ENCODE measurements at regions not wholly inside any gene's neighbourhood (a gene's known extent, or its start where the extent isn't known, plus 50 kb on each side); places are given as distances from the start of the nearest gene placed in this dataset.
"Not testable (repeated sequence)": the region's sequence is repeated elsewhere in the genome, so short reads cannot be mapped to it uniquely, and the experiment has no call there.

DNA sequence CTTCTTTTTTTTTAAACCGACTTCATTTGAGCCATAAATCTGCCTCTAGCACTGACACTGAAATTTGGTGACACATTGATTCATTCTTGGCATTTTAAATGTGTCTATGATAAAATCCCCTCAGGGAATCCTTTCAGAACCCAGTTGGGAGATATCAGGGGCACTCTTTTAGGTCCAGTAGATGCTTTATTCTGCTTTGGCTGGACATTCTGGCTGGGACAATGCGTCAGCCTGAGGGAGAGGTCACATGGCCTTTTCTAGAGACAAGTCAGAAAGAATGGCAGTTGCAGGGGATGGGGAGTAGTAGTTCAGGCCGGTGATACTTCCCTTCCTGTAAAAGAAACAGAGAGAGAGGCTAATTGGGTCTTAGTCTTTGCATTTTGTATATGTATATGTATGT, 63.1 kb downstream of the TRIM43 start:
- DNase-seq: not testable (repeated sequence)

GRCh38 chr2:95656553-95656952, 64.8 kb downstream of the TRIM43 start:
- not testable (repeated sequence) for DNase-seq

GRCh38 chr2:95657937-95658336, 66.1 kb downstream of the TRIM43 start:
- not testable (repeated sequence) for DNase-seq

- not testable (repeated sequence) for DNase-seq
Measured at GRCh38 chr2:95660766-95661562, 69.2 kb downstream of the TRIM43 start.

DNA sequence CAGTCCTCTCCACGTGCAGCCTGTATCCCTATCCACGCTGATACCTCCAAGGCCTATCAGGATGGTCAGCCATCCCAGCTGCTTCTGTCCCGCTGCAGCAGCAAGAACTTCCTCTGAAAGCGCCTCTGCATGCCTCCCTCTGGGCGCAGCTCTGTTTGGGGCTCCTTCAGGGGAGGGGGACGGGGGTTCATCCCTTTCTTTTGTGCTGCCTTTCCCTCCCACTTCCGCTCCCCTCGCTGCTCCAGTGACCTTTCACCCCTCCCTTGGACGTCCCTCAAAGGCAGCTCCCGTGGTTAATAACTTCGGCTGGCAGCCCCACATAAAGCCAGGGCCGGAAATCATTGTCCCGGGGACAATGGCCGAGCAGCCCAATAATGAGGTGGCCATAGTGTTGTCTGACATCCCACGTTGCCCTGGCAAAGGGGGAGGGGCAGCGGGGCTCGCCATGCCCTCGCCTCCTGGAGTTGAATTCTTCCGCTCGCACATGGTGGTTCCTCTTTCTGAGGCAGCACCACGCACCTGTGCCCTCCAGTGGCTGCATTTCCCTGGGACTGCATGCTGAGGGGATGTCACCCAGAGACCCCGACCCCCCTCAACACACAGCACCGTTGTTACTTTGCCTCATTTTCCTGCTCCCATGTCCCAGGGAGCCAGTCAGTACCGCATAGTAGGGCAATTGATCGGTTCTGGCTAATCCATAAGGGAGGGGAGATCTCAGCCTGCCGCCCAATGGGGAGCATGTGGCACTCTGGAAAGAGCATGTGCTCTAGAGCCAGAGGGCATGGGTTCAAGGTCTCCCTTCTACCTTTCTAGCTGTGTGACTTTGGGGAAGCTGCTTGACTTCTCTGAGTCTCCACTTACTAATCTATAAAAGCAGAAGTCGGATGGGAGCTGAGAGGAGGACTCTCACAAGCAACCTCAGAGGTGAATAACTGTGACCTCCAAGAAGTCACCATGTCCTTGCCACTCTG, 72.0 kb downstream of the TRIM43 start:
- not testable (repeated sequence) for DNase-seq

DNA sequence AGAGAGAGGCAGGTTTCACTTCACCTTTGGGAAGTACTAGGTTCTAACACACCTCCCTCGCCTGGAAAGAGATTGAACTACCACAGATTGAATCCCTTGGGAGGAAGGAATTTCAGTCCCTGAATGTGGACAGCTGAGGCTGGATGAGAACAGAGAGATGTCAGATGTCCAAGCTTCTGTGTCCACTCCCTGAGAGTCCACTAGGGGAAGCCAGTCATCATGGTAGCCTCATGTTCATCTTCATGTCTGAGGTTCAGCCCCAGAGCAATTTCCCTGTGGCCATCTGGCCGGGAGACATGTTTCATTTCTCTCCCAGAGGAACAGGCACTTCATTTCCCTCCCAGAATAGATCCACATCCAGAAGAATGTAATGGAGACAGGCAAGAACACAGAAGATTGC, 74.8 kb downstream of the TRIM43 start:
- not testable (repeated sequence) for DNase-seq

DNA sequence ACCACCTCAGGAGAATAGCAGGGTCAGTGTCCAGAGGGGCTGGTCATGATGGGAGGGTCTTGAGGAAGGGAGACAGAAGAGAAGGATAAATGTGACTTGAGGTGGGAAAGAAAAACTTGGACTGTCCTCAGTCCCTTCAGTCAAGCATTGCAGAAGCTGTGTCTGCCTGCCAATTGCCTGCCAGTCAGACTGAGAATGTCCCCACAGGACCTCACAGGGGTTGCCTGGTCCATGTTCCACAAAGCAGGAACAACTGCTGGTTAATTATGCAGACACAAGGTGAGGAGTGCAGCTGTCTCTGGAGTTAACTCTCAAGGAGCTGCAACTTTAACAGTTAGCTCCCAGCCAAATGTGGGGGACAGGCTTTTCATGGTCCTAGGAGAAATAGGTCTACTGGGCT, 75.7 kb downstream of the TRIM43 start:
- no peak for DNase-seq

DNA sequence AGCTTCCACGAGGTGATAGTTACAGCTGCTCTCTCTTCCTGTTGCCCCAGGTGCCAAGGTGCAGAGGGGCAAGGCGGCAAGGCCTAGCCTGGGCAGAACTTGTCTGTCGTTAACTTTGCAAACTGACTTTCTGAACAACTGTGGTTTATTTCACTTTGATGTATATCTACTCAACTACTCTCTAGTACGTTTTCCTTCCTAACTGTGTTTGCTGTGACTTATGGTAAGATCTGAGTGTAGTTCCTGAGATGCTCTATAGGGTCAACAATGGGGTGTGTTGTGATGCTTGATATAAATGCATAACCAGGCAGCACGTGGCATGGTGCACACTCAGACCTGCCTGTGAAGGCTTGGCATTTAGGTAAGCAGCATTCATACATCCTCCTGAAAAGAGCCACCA, 77.1 kb downstream of the TRIM43 start:
- DNase-seq: not testable (repeated sequence)

DNA sequence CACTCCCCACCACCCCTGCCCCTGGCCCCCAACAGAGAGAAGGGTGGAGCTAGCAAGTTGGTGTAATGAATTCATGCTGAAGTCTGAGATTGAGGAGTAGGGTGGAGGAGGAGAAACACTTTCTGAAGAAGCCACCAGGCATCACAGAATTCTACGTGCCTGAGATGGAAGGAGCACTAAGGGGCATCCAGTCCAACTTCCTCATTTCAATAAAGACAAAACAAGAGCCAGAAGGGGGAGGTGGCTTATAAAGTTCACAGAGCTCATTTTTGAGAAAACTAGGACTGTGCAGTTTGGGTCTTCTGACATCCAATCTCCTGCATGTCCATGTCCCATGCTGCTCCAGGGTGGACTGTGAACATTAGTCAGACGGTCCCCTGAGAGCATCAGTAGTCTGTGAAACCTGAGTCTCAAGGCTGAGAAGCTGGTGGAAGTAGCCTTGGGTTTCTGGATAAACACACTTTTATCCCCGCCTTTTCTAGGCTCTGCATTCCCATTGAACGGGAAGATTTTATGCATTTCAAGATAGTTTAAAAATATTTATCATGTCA, 77.7 kb downstream of the TRIM43 start:
- no peak for DNase-seq

DNA sequence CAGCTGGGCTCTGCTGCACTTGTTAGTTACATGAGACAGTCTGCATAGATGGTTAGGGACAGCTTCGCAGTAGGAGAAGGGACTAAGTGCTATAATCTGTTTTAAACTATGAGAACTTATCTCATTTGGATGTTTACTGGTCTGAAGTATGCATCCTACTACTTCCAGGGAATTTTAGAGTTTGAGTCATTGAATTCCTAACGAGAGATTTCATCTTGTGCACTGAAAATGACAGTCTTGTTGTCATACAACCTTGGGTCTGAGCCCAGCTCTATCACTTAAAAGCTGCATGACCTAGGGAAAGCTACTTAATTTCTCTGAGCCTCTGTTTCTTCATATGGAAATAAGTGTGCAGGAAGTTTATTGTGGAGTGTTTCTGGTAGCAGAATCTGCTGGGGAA, 78.4 kb downstream of the TRIM43 start:
- no peak for DNase-seq

DNA sequence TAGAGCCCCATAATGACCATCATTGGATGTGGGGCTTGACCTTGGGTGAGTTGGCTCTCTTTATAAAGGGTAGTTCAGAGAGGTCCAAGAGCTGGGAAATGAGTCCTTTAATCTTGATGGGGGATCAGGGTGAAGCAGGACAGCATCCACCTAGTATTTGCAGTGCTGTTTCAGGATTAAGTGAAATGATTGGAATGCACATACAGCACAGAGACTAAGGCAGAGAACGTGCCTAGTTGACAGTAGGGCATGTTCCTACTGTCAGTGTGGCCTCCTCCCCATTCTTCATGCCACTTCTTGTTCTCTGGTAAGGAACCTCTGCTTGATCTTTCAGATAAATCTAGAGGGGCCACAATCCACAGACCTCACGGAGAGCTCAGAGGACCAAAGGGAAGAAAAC, 78.9 kb downstream of the TRIM43 start:
- no peak for DNase-seq

GRCh38 chr2:95671171-95671570, 79.4 kb downstream of the TRIM43 start:
- not testable (repeated sequence) for DNase-seq

DNA sequence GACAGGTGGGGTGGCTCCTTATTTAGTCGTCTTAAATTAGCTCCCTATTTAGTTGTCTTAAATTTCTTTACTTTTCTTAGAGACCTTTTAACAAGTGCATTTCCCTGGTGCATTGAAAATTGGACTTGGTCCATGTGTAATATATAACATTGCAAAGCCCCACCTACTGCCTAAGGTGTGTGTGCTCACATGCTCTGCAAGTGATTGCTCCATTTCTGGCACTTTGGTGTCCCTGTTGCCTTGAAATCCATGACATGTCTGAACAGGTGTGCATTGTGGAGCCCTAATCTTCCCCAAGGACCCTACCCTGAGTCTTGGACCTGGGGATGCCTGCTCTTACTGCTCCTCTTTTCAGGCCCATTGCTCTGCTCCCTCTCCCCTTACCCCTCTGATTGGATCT, 80.2 kb downstream of the TRIM43 start:
- DNase-seq: not testable (repeated sequence)

- DNase-seq: not testable (repeated sequence)
Measured at GRCh38 chr2:95672500-95672899, 80.7 kb downstream of the TRIM43 start.

DNA sequence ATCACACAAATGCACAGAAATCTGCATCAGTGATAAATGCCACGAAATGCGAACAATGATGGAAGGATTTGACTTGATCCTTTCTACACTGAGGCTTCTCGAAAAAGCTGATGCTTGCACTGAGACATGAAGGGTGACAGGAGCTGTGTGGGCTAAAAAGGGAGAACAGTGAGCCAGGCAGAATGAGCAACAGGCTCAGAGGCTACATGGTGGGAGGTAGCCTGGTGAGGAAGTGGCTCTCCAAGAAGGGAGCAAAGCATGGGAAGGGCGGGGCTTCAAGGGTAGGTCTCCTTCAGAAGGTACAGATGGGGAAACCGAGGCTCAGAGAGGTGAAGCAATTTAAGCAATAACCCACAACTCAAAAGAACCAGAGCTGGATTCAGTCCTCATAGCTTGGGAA, 82.4 kb downstream of the TRIM43 start:
- no peak for DNase-seq

- DNase-seq: not testable (repeated sequence)
Measured at GRCh38 chr2:95676573-95676972, 84.8 kb downstream of the TRIM43 start.

- DNase-seq: no peak
Measured at GRCh38 chr2:95677346-95677745, 85.5 kb downstream of the TRIM43 start.

DNA sequence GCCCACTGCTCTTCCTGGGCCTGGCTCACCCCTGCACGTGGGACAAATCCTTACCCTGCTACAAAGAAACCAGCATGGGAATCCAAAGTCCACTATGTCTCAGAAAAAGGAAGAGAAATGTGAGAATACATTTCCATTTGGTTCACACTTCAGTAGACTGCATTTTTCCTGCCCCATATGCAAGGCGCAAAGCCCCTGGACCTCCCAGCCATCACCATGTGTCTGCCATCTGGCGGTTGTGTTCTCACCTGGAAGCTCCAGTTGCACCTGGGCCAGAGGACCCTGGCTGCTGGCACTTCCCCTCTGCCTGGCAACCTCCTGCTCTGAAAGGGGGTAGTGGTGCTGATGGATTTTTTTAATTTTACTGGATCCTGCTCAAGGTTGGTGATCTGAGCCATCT, 86.0 kb downstream of the TRIM43 start:
- DNase-seq: not testable (repeated sequence)

DNA sequence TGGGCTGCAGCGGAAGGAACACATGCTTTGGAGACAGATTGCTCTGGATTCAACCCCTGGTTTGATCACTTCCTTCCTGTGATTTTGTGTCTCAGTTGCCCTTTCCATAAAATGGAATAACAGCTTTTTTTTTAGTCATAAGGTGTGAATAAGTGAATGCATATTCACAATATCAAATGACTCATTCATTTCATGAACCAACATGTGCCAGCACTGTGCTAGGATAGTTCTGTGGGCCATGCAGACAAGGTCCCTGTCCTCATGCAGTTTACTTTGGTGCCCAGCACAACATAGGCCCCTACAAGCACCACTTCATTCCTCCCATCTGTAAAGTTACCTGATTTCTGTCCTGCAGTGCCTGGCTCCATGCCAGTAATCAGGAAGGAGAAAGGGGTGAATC, 89.4 kb downstream of the TRIM43 start:
- not testable (repeated sequence) for DNase-seq

DNA sequence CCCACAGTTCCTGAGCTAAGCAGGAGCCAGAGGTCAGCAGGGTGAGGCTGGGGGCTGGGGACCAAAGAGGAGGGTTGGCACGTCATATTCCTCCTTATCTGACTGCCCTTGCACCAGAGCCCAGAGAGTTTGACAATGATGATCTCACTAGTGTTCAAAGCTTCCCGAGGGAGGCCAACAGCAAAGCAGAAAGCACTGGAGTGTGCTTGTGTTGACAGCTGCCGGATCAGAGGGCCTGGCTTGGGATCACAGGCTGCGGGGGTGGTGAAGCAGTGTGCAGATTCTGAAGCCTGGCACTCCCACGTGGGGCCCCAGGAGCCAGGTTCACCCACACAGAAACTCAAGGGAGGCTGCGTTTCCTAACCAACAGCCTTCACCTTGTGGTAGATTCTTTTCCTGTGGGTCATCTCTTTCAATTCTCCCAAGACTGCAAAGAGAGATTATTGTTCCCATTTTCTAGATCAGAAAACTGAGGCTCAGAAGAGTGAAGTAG, 89.8 kb downstream of the TRIM43 start:
- DNase-seq: not testable (repeated sequence)

GRCh38 chr2:95682889-95683517, 91.2 kb downstream of the TRIM43 start:
- DNase-seq: not testable (repeated sequence)

DNA sequence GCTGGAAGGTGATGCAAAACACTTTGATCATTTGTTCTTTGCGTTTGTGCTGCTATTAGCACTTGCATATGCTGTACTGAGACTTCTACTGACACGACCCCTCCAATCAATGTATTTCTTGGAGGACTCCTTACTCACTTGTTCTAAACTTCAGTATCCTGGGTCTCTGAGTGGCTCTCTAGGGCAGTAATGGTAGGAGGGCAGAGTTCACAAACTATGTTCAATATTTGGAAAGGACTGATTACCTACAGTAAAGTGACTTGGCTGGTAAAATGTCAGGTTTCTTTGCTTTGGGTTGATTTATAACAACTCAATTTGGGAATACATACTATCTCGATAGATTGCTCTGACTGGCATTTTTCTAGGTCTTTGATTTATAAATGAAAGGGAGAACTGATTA, 93.7 kb downstream of the TRIM43 start:
- DNase-seq: no peak

Data from stimulated activated CD4-positive, alpha-beta T cell treated with anti-CD3 and anti-CD28 coated beads, Interleukin-15, amount 100 ng/mL, for 24 hours (primary cell).